Endothelial cell of umbilical vein (primary cell): ENCODE measurements at regions not wholly inside any gene's neighbourhood (a gene's known extent, or its start where the extent isn't known, plus 50 kb on each side); places are given as distances from the start of the nearest gene placed in this dataset.

Source experiments
- BruUV-seq: library from RNA; stranded (reverse); fragments of 400-500 nt; replicated peaks from 2 replicates; lab custom pipeline; 2021; lab: Mats Ljungman, UMichigan
- CTCF ChIA-PET: fragments of 300-600, 350-600 bp; sonication (Branson Sonifier 250); formaldehyde crosslinking; loops from one replicate; lab custom pipeline; 2021; ENCODE audit warnings: antibody characterized with exemption, inconsistent platforms; lab: Charles Lee
- POLR2A ChIA-PET: fragments of 300-600, 350-600 bp; sonication (Branson Sonifier 250); formaldehyde crosslinking; loops from one replicate; lab custom pipeline; 2021; ENCODE audit warnings: antibody characterized with exemption, inconsistent platforms; lab: Charles Lee
- DNase-seq: peaks from one replicate; pipeline ENCODE4 v3.0.0-alpha.2; 2011; ENCODE audit warnings: low read depth, low spot score
- FAIRE-seq: peaks from 2 replicates; lab custom pipeline; 2011; peaks lifted over from hg19 to GRCh38; lab: Jason Lieb, UNC
- H2AFZ ChIP-seq: 2 replicates; pipeline ENCODE4 v1.6.0; 2012; ENCODE audit warnings: low read depth, low read length, control low read depth, inconsistent platforms
- H3K27ac ChIP-seq: 2 replicates; pipeline ENCODE4 v1.5.1; 2011; ENCODE audit warnings: low read depth, mild to moderate bottlenecking, control low read depth, low read length, moderate library complexity; ENCODE audit not compliant: insufficient read depth
- H3K27me3 ChIP-seq, 2 experiments: 2 replicates each; pipeline versions ENCODE4 v1.6.0 to v1.6.1; 2011; ENCODE audit warnings: low read length in 2 of 2, mixed read lengths in 1 of 2; ENCODE audit not compliant: control insufficient read depth in 2 of 2, insufficient read depth in 2 of 2
- H3K36me3 ChIP-seq, 2 experiments: 2 replicates in 1 of 2; 3 replicates in 1 of 2; pipeline ENCODE4 v1.5.1; 2011; ENCODE audit warnings: low read length in 2 of 2, mild to moderate bottlenecking in 1 of 2, moderate library complexity in 1 of 2; ENCODE audit not compliant: control insufficient read depth in 2 of 2, insufficient read depth in 2 of 2; ENCODE audit errors: extremely low read depth in 1 of 2
- H3K4me1 ChIP-seq: 3 replicates; pipeline ENCODE4 v1.5.1; 2011; ENCODE audit warnings: mild to moderate bottlenecking, low read length; ENCODE audit not compliant: control insufficient read depth, insufficient read depth; ENCODE audit errors: extremely low read depth
- H3K4me2 ChIP-seq: 2 replicates; pipeline ENCODE4 v1.6.1; 2011; ENCODE audit warnings: low read length, control low read depth, mixed read lengths; ENCODE audit not compliant: insufficient read depth
- H3K4me3 ChIP-seq, 3 experiments: fragments of 200-600 bp in 1 of 3; sonication (generic), shearing (Covaris generic) in 1 of 3; replicated peaks in 1 of 3; 2 replicates each; pipeline ENCODE4 v1.5.1; 2011 to 2016; ENCODE audit warnings: control low read depth in 3 of 3, low read length in 3 of 3, mild to moderate bottlenecking in 2 of 3, inconsistent platforms in 1 of 3, low read depth in 1 of 3, moderate library complexity in 1 of 3; ENCODE audit not compliant: insufficient read depth in 1 of 3
- H3K79me2 ChIP-seq: 2 replicates; pipeline ENCODE4 v1.6.0; 2012; ENCODE audit warnings: low read length, inconsistent platforms; ENCODE audit not compliant: control insufficient read depth, insufficient read depth
- H3K9ac ChIP-seq: replicated peaks from 2 replicates; pipeline ENCODE3; 2011; ENCODE audit warnings: low read length, control low read depth; ENCODE audit not compliant: insufficient read depth; ENCODE audit errors: extremely low read depth
- H3K9me1 ChIP-seq: replicated peaks from 3 replicates; pipeline ENCODE4 v1.6.0; 2011; ENCODE audit warnings: mild to moderate bottlenecking, low read length; ENCODE audit not compliant: control insufficient read depth, insufficient read depth; ENCODE audit errors: extremely low read depth
- H3K9me3 ChIP-seq: replicated peaks from 2 replicates; pipeline ENCODE4 v1.5.1; 2012; ENCODE audit warnings: low read length, inconsistent platforms; ENCODE audit not compliant: control insufficient read depth, insufficient read depth
- H4K20me1 ChIP-seq: replicated peaks from 2 replicates; pipeline ENCODE3; 2011; ENCODE audit warnings: mild to moderate bottlenecking, low read length; ENCODE audit not compliant: control insufficient read depth, insufficient read depth; ENCODE audit errors: extremely low read depth
- EZH2 ChIP-seq: IDR thresholded peaks from 2 replicates; pipeline ENCODE4 v1.6.1; 2012; ENCODE audit warnings: borderline replicate concordance, low read depth, mild to moderate bottlenecking, moderate library complexity, low read length, inconsistent platforms; ENCODE audit not compliant: severe bottlenecking
- FOS ChIP-seq: IDR thresholded peaks from 2 replicates; pipeline ENCODE4 v1.6.1; 2011; ENCODE audit warnings: mild to moderate bottlenecking, low read length, moderate library complexity, borderline replicate concordance; ENCODE audit not compliant: insufficient read depth
- GATA2 ChIP-seq: IDR thresholded peaks from 2 replicates; pipeline ENCODE4 v1.7.0; 2011; ENCODE audit warnings: low read depth, mild to moderate bottlenecking, moderate library complexity, mixed read lengths, low read length; ENCODE audit not compliant: insufficient read length, insufficient read depth
- JUN ChIP-seq: IDR thresholded peaks from 2 replicates; pipeline ENCODE4 v1.6.1; 2011; ENCODE audit warnings: borderline replicate concordance, low read depth; ENCODE audit not compliant: insufficient read length, insufficient read depth
- MYC ChIP-seq: IDR thresholded peaks from one replicate; pipeline ENCODE4 v1.6.1; 2011; ENCODE audit warnings: mild to moderate bottlenecking, low read depth, low read length
- POLR2A ChIP-seq: IDR thresholded peaks from 2 replicates; pipeline ENCODE4 v1.6.1; 2012; ENCODE audit warnings: low read depth, mild to moderate bottlenecking, control low read depth, low read length
- POLR2AphosphoS5 ChIP-seq: IDR thresholded peaks from 2 replicates; pipeline ENCODE4 v1.6.1; 2012; ENCODE audit warnings: low read depth, mild to moderate bottlenecking, control low read depth, low read length, moderate library complexity; ENCODE audit not compliant: insufficient read depth
- dilution Hi-C: fragments of 300-500 bp; cut with MboI; formaldehyde crosslinking; loops from one replicate; pipeline ENCODE4 v1.15.0; 2019; ENCODE audit warnings: low sequenced_read_pairs; ENCODE audit not compliant: extremely low pct_ligation_motif_present
- intact Hi-C: fragments of 100-400 bp; cut with micrococcal nuclease; formaldehyde crosslinking; loops from one replicate; pipeline ENCODE4 v1.10.0; 2022
- TF ChIP-seq, protein P1 (sequence below): IDR thresholded peaks from 2 replicates; pipeline ENCODE4 v1.6.1; 2011; ENCODE audit not compliant: insufficient read depth, insufficient read length
- TF ChIP-seq, protein P2 (sequence below), 2 donors: IDR thresholded peaks; 1 replicate in 1 of 2; 2 replicates in 1 of 2; pipeline ENCODE4 v1.5.1; 2011; ENCODE audit warnings: low read length in 2 of 2, mild to moderate bottlenecking in 2 of 2, moderate library complexity in 2 of 2, control low read depth in 1 of 2, inconsistent platforms in 1 of 2, low read depth in 1 of 2; ENCODE audit not compliant: insufficient read depth in 1 of 2; ENCODE audit errors: extremely low read depth in 1 of 2

DNA sequence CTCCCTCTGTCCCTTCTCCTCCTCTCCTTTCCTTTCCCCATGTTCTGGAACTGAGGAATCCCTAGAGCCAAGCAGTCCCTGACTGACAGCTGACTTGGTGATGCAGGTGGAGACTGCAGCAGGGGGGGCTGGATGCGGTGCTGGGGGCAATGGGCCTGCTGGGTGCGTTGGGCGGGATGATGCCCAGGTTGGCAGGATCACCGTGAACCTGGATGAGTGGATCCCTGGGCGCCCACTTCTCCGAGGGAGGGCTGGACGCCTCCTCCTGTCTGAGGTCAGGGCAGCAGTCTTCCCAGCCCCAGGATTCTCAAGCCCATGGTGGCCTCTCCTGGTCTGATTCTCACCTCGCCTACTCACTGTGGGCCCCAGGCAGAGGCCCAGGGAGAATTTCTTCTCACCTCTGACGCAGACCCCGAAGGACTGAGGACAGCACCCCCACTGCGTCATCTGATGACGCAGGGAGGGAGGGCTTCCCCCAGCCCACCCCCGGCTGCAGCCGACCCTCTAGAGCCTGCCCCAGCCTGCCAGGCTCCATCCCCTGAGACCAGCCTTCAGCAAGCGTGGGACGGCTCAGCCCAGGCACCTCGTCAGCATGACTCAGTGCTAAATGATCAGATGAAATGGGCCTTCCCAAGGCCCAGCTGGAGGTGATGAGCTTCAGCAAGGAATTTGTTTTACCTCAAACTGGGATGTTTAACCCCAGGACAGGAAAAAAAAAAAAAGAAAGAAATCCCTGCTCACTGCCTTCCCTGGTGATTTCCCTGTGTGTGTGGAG, 188.0 kb upstream of the TNRC6C start:
- no peak overlapping the region for H3K9ac ChIP-seq
- DNase-seq (no peak), FAIRE-seq (no peak)
- H3K79me2 ChIP-seq, result no peaks in the 10 kb centered on the region
- H3K9me3 ChIP-seq, result no peaks in the 10 kb centered on the region
- H4K20me1 ChIP-seq, result no peaks in the 10 kb centered on the region
- TF ChIP-seq MYC (no peak), JUN (no peak), GATA2 (no peak), POLR2A (no peak), FOS (no peak), EZH2 (no peak), POLR2AphosphoS5 (no peak)
- TF ChIP-seq, protein P1, sequence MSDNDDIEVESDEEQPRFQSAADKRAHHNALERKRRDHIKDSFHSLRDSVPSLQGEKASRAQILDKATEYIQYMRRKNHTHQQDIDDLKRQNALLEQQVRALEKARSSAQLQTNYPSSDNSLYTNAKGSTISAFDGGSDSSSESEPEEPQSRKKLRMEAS, result no peak
- TF ChIP-seq, protein P2, sequence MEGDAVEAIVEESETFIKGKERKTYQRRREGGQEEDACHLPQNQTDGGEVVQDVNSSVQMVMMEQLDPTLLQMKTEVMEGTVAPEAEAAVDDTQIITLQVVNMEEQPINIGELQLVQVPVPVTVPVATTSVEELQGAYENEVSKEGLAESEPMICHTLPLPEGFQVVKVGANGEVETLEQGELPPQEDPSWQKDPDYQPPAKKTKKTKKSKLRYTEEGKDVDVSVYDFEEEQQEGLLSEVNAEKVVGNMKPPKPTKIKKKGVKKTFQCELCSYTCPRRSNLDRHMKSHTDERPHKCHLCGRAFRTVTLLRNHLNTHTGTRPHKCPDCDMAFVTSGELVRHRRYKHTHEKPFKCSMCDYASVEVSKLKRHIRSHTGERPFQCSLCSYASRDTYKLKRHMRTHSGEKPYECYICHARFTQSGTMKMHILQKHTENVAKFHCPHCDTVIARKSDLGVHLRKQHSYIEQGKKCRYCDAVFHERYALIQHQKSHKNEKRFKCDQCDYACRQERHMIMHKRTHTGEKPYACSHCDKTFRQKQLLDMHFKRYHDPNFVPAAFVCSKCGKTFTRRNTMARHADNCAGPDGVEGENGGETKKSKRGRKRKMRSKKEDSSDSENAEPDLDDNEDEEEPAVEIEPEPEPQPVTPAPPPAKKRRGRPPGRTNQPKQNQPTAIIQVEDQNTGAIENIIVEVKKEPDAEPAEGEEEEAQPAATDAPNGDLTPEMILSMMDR (IDR thresholded peaks at IDR 0.05; ENCODE audit: extremely low read depth in 1 of 2, insufficient read depth in 1 of 2, low read depth in 1 of 2, low read length in 2 of 2), result no peak
- BruUV-seq, result no TSS peak
- ChIA-PET CTCF (interaction anchor here (1.0 to 3.3 kb wide), 3 partner anchors 122 to 249 kb away, joined by 3 to 21 read pairs (median 3); no protein-coding TSS in a partner anchor), POLR2A (interaction anchor here (0.7 kb wide), 1 partner anchor 483 kb away, joined by 3 read pairs; no protein-coding TSS in a partner anchor)
- intact Hi-C loops (loop anchor here (5.0 kb wide), 1 partner anchor 187 kb away; the partner anchor contains the start of gene TNRC6C), dilution Hi-C loops (no loop called here)
- H3K4me3 ChIP-seq, result no peak overlapping the region
- no peak overlapping the region for H3K4me2 ChIP-seq
- H3K9me1 ChIP-seq, result no peaks in the 10 kb centered on the region
- no peaks in the 10 kb centered on the region for H3K36me3 ChIP-seq
- H3K4me1 ChIP-seq, result no peaks in the 10 kb centered on the region
- H3K27me3 ChIP-seq, result no peaks in the 10 kb centered on the region
- no peak overlapping the region for H3K27ac ChIP-seq
- no peak overlapping the region for H2AFZ ChIP-seq
